ENCODE measurements at regions not wholly inside any gene's neighbourhood (a gene's known extent, or its start where the extent isn't known, plus 50 kb on each side); places are given as distances from the start of the nearest gene placed in this dataset.

- H3K4me3 ChIP-seq (ENCODE audit: low read depth, low read length), result no peak overlapping the region
- no peak overlapping the region for H3K27ac ChIP-seq
- H3K9ac ChIP-seq, result no peak overlapping the region
- no peaks in the 10 kb centered on the region for H3K27me3 ChIP-seq (ENCODE audit: control insufficient read depth, insufficient read depth, low read length)
- no peak for TF ChIP-seq CTCF (IDR thresholded peaks at IDR 0.05)
- H3K4me1 ChIP-seq, result no peaks in the 10 kb centered on the region
- H3K4me2 ChIP-seq (ENCODE audit: low read length), result no peak overlapping the region
- peaks cover 3% of the 10 kb centered on the region for H3K9me3 ChIP-seq (ENCODE audit: control insufficient read depth, low read length)
- no peak overlapping the region for H2AFZ ChIP-seq
- H3K79me2 ChIP-seq, result no peaks in the 10 kb centered on the region
- H3K36me3 ChIP-seq (ENCODE audit: control insufficient read depth, insufficient read depth, low read length), result no peaks in the 10 kb centered on the region
Observed at GRCh38 chr10:128178302-128178958, 52.2 kb upstream of the MKI67 start.

GRCh38 chr10:128180843-128181242 lies 54.6 kb upstream of the MKI67 start:
- Histone ChIP-seq H3K4me1 (no peaks in the 10 kb centered on the region), H3K27me3 (ENCODE audit: control insufficient read depth, insufficient read depth, low read length) (no peaks in the 10 kb centered on the region), H3K36me3 (ENCODE audit: control insufficient read depth, insufficient read depth, low read length) (no peaks in the 10 kb centered on the region), H3K79me2 (no peaks in the 10 kb centered on the region), H3K4me3 (ENCODE audit: low read depth, low read length) (no peak overlapping the region), H3K4me2 (ENCODE audit: low read length) (no peak overlapping the region), H3K27ac (no peak overlapping the region), H2AFZ (no peak overlapping the region), H3K9me3 (ENCODE audit: control insufficient read depth, low read length) (peaks cover 3% of the 10 kb centered on the region), H3K9ac (no peak overlapping the region)
- no peak for TF ChIP-seq CTCF (IDR thresholded peaks at IDR 0.05)

- Histone ChIP-seq H3K9me3 (ENCODE audit: control insufficient read depth, low read length) (peaks cover 3% of the 10 kb centered on the region), H3K27me3 (ENCODE audit: control insufficient read depth, insufficient read depth, low read length) (no peaks in the 10 kb centered on the region), H2AFZ (no peak overlapping the region), H3K4me2 (ENCODE audit: low read length) (no peak overlapping the region), H3K36me3 (ENCODE audit: control insufficient read depth, insufficient read depth, low read length) (no peaks in the 10 kb centered on the region), H3K4me1 (no peaks in the 10 kb centered on the region), H3K27ac (no peak overlapping the region), H3K9ac (no peak overlapping the region), H3K79me2 (no peaks in the 10 kb centered on the region), H3K4me3 (ENCODE audit: low read depth, low read length) (no peak overlapping the region)
- TF ChIP-seq CTCF (IDR thresholded peaks at IDR 0.05), result no peak
Observed at GRCh38 chr10:128185627-128186026, 59.4 kb upstream of the MKI67 start.

GRCh38 chr10:128186959-128187787 lies 61.0 kb upstream of the MKI67 start:
- Histone ChIP-seq H3K36me3 (ENCODE audit: control insufficient read depth, insufficient read depth, low read length) (no peaks in the 10 kb centered on the region), H3K27me3 (ENCODE audit: control insufficient read depth, insufficient read depth, low read length) (no peaks in the 10 kb centered on the region), H3K27ac (no peak overlapping the region), H3K4me2 (ENCODE audit: low read length) (peak overlapping the region; percentile 1), H3K4me3 (ENCODE audit: low read depth, low read length) (no peak overlapping the region), H2AFZ (no peak overlapping the region), H3K9ac (no peak overlapping the region), H3K4me1 (no peaks in the 10 kb centered on the region), H3K79me2 (no peaks in the 10 kb centered on the region), H3K9me3 (ENCODE audit: control insufficient read depth, low read length) (peaks cover 3% of the 10 kb centered on the region)
- no peak for TF ChIP-seq CTCF (IDR thresholded peaks at IDR 0.05)

All from parathyroid adenoma (tissue), 2 donors.